GM19463 (cell line): ENCODE measurements at regions not wholly inside any gene's neighbourhood (a gene's known extent, or its start where the extent isn't known, plus 50 kb on each side); places are given as distances from the start of the nearest gene placed in this dataset.
A peak's percentile ranks its signal among the peaks of the same experiment; 100 is the strongest.
"Not testable (repeated sequence)": the region's sequence is repeated elsewhere in the genome, so short reads cannot be mapped to it uniquely, and the experiment has no call there.

Source experiments
- ATAC-seq: cut with Tn5 transposase; IDR thresholded peaks from one replicate; pipeline ENCODE4 v1.9.1; 2021; ENCODE audit warnings: mild to moderate bottlenecking, moderate library complexity; ENCODE audit not compliant: unreplicated experiment

GRCh38 chr11:109480251-109480650 lies 58.3 kb downstream of the C11orf87 start:
- no peak for ATAC-seq

- ATAC-seq: no peak
Observed at GRCh38 chr11:109486129-109486528, 64.1 kb downstream of the C11orf87 start.

GRCh38 chr11:109490953-109491635 lies 69.1 kb downstream of the C11orf87 start:
- no peak for ATAC-seq

- no peak for ATAC-seq
Observed at GRCh38 chr11:109506115-109506514, 84.1 kb downstream of the C11orf87 start.

GRCh38 chr11:109507331-109507730 lies 85.3 kb downstream of the C11orf87 start:
- ATAC-seq: no peak

- no peak for ATAC-seq
Observed at GRCh38 chr11:109507836-109508561, 86.0 kb downstream of the C11orf87 start.

- ATAC-seq: no peak
Observed at GRCh38 chr11:109508943-109509342, 87.0 kb downstream of the C11orf87 start.

GRCh38 chr11:109510316-109510715 lies 88.3 kb downstream of the C11orf87 start:
- no peak for ATAC-seq

- ATAC-seq: no peak
Observed at GRCh38 chr11:109511598-109511997, 89.6 kb downstream of the C11orf87 start.

- ATAC-seq: no peak
Observed at GRCh38 chr11:109512249-109512648, 90.3 kb downstream of the C11orf87 start.

- ATAC-seq: peak; percentile 42
Observed at GRCh38 chr11:109512680-109513079, 90.7 kb downstream of the C11orf87 start.

GRCh38 chr11:109514313-109515018 lies 92.5 kb downstream of the C11orf87 start:
- peak; percentile 58 for ATAC-seq

- no peak for ATAC-seq
Observed at GRCh38 chr11:109519253-109519652, 97.3 kb downstream of the C11orf87 start.

- ATAC-seq: no peak
Observed at GRCh38 chr11:109521571-109522086, 99.6 kb downstream of the C11orf87 start.

GRCh38 chr11:109522116-109522755 lies 100.2 kb downstream of the C11orf87 start:
- ATAC-seq: no peak

- ATAC-seq: not testable (repeated sequence)
Observed at GRCh38 chr11:109525636-109526035, 103.6 kb downstream of the C11orf87 start.

- ATAC-seq: no peak
Observed at GRCh38 chr11:109526061-109526460, 104.1 kb downstream of the C11orf87 start.

GRCh38 chr11:109526931-109527330 lies 104.9 kb downstream of the C11orf87 start:
- ATAC-seq: no peak

GRCh38 chr11:109527496-109527895 lies 105.5 kb downstream of the C11orf87 start:
- ATAC-seq: no peak

- no peak for ATAC-seq
Observed at GRCh38 chr11:109547356-109548027, 125.5 kb downstream of the C11orf87 start.
